Hepatocyte (in vitro differentiated cells): ENCODE measurements at regions not wholly inside any gene's neighbourhood (a gene's known extent, or its start where the extent isn't known, plus 50 kb on each side); places are given as distances from the start of the nearest gene placed in this dataset.

Experiments
- CTCF ChIP-seq: fragments of 200-600 bp; sonication (generic); IDR thresholded peaks from 2 replicates; pipeline ENCODE4 v1.5.1; 2016; ENCODE audit warnings: antibody characterized with exemption, mild to moderate bottlenecking; ENCODE audit not compliant: poor library complexity
- EZH2 ChIP-seq: fragments of 200-600 bp; sonication (generic); IDR thresholded peaks from 2 replicates; pipeline ENCODE4 v1.6.1; 2016; ENCODE audit warnings: antibody characterized with exemption, mild to moderate bottlenecking, borderline replicate concordance

GRCh38 chr1:240706150-240706935, 94.4 kb upstream of the GREM2 start:
- no peak for TF ChIP-seq CTCF
- no peak for TF ChIP-seq EZH2
